CD4-positive, alpha-beta T cell (primary cell): ENCODE measurements at regions not wholly inside any gene's neighbourhood (a gene's known extent, or its start where the extent isn't known, plus 50 kb on each side); places are given as distances from the start of the nearest gene placed in this dataset.

Experiments used
- ATAC-seq: fragments of 200-7000 bp; cut with Tn5 transposase; one replicate; pipeline ENCODE4 v1.10.0; 2022; ENCODE audit warnings: mild to moderate bottlenecking; ENCODE audit not compliant: poor library complexity
- CTCF ChIA-PET: fragments of 350-600 bp; sonication (Branson Sonifier 250); formaldehyde crosslinking; loops from one replicate; lab custom pipeline; 2021; ENCODE audit warnings: antibody characterized with exemption, inconsistent platforms; lab: Charles Lee
- POLR2A ChIA-PET: fragments of 350-600 bp; sonication (Branson Sonifier 250); formaldehyde crosslinking; loops from one replicate; lab custom pipeline; 2021; ENCODE audit warnings: antibody characterized with exemption, inconsistent platforms; lab: Charles Lee
- DNase-seq, 14 experiments: peaks; one replicate each; pipeline ENCODE4 v3.0.0-alpha.2; 2013 to 2020; ENCODE audit warnings: mixed read lengths in 2 of 14
- H3K27ac ChIP-seq, 2 donors: one replicate each; pipeline versions ENCODE4 v1.5.1 to v1.7.0; 2013; ENCODE audit warnings: low read length in 2 of 2, low read depth in 1 of 2, mild to moderate bottlenecking in 1 of 2
- H3K27me3 ChIP-seq, 2 experiments: 1 replicate in 1 of 2; 2 replicates in 1 of 2; pipeline versions ENCODE4 v1.6.1 to v1.7.0; 2013; ENCODE audit warnings: low read length in 2 of 2, control low read depth in 1 of 2, mild to moderate bottlenecking in 1 of 2, moderate library complexity in 1 of 2; ENCODE audit not compliant: insufficient read depth in 2 of 2, control insufficient read depth in 1 of 2
- H3K36me3 ChIP-seq: one replicate; pipeline ENCODE4 v1.6.1; 2013; ENCODE audit warnings: low read length, control low read depth; ENCODE audit not compliant: insufficient read depth
- H3K4me1 ChIP-seq: one replicate; pipeline ENCODE4 v1.6.1; 2013; ENCODE audit warnings: low read length, control low read depth; ENCODE audit not compliant: insufficient read depth
- H3K4me3 ChIP-seq: one replicate; pipeline ENCODE4 v1.5.1; 2013; ENCODE audit warnings: mild to moderate bottlenecking, low read length, moderate library complexity
- H3K9me3 ChIP-seq, 2 experiments: 1 replicate in 1 of 2; 2 replicates in 1 of 2; pipeline versions ENCODE4 v1.6.1 to v1.7.0; 2013; ENCODE audit warnings: low read length in 2 of 2, mild to moderate bottlenecking in 2 of 2, control low read depth in 1 of 2, moderate library complexity in 1 of 2; ENCODE audit not compliant: control insufficient read depth in 1 of 2, insufficient read depth in 1 of 2
- H3K27ac Mint-ChIP-seq: one replicate; pipeline ENCODE4 v1.8.0; 2020; ENCODE audit warnings: mixed read lengths
- H3K27me3 Mint-ChIP-seq: one replicate; pipeline ENCODE4 v1.8.0; 2021; ENCODE audit warnings: mixed read lengths
- H3K36me3 Mint-ChIP-seq: one replicate; pipeline ENCODE4 v1.8.0; 2021; ENCODE audit warnings: low read depth, mixed read lengths
- H3K4me1 Mint-ChIP-seq: one replicate; pipeline ENCODE4 v1.8.0; 2021; ENCODE audit warnings: low read depth, mixed read lengths
- H3K4me3 Mint-ChIP-seq: one replicate; pipeline ENCODE4 v1.8.0; 2020; ENCODE audit warnings: mild to moderate bottlenecking, mixed read lengths
- H3K9me3 Mint-ChIP-seq: one replicate; pipeline ENCODE4 v1.8.0; 2020; ENCODE audit warnings: mixed read lengths
- CTCF ChIP-seq: fragments of 200-600 bp; IDR thresholded peaks from one replicate; pipeline ENCODE4 v1.8.0; 2022; ENCODE audit warnings: antibody characterized with exemption, mild to moderate bottlenecking
- intact Hi-C, 2 experiments: fragments of 100-400 bp; cut with DNase I in 1 of 2; cut with micrococcal nuclease in 1 of 2; formaldehyde crosslinking; loops; one replicate each; pipeline versions ENCODE4 v1.15.1 to v1.9.0; 2023 to 2025; cut with DNase I, micrococcal nuclease

GRCh38 chr16:87045466-87046216, 271.6 kb downstream of the C16orf95 start:
- ChIA-PET CTCF (no interaction called here), POLR2A (no interaction called here)
- no peak overlapping the region for H3K4me3 ChIP-seq
- intact Hi-C loops = no loop called here
- ATAC-seq (no peak), DNase-seq (no peak)
- no peaks in the 10 kb centered on the region for H3K4me1 ChIP-seq
- Mint-ChIP-seq H3K9me3 (no peaks in the 10 kb centered on the region), H3K27ac (no peak overlapping the region), H3K27me3 (peaks cover 5% of the 10 kb centered on the region), H3K36me3 (no peaks in the 10 kb centered on the region), H3K4me1 (no peaks in the 10 kb centered on the region), H3K4me3 (no peak overlapping the region)
- H3K36me3 ChIP-seq = no peaks in the 10 kb centered on the region
- H3K27ac ChIP-seq = no peak overlapping the region
- peaks cover 0 to 2% of the 10 kb centered on the region in 2 experiments for H3K9me3 ChIP-seq
- TF ChIP-seq CTCF = no peak
- no peaks in the 10 kb centered on the region for H3K27me3 ChIP-seq

- ATAC-seq (no peak), DNase-seq (no peak)
- CTCF ChIA-PET = no interaction called here
- Mint-ChIP-seq H3K4me3 (no peak overlapping the region), H3K4me1 (no peaks in the 10 kb centered on the region), H3K27me3 (peaks cover 5% of the 10 kb centered on the region), H3K36me3 (no peaks in the 10 kb centered on the region), H3K9me3 (no peaks in the 10 kb centered on the region), H3K27ac (no peak overlapping the region)
- H3K4me1 ChIP-seq = no peaks in the 10 kb centered on the region
- H3K27ac ChIP-seq = no peak overlapping the region
- POLR2A ChIA-PET = no interaction called here
- TF ChIP-seq CTCF = no peak
- intact Hi-C loops = no loop called here
- no peaks in the 10 kb centered on the region for H3K9me3 ChIP-seq
- no peak overlapping the region for H3K4me3 ChIP-seq
- no peaks in the 10 kb centered on the region for H3K36me3 ChIP-seq
- no peaks in the 10 kb centered on the region for H3K27me3 ChIP-seq
Observed at GRCh38 chr16:87046235-87046634, 271.0 kb downstream of the C16orf95 start.

- Histone ChIP-seq H3K4me3 (no peak overlapping the region), H3K4me1 (no peaks in the 10 kb centered on the region), H3K9me3 (no peaks in the 10 kb centered on the region), H3K36me3 (no peaks in the 10 kb centered on the region), H3K27me3 (no peaks in the 10 kb centered on the region), H3K27ac (no peak overlapping the region)
- peaks cover 9% of the 10 kb centered on the region for H3K27me3 Mint-ChIP-seq
- H3K4me3 Mint-ChIP-seq = no peak overlapping the region
- ChIA-PET POLR2A (no interaction called here), CTCF (no interaction called here)
- H3K9me3 Mint-ChIP-seq = no peaks in the 10 kb centered on the region
- intact Hi-C loops = no loop called here
- no peaks in the 10 kb centered on the region for H3K36me3 Mint-ChIP-seq
- TF ChIP-seq CTCF = no peak
- no peaks in the 10 kb centered on the region for H3K4me1 Mint-ChIP-seq
- ATAC-seq = no peak
- DNase-seq = no peak
- H3K27ac Mint-ChIP-seq = no peak overlapping the region
Observed at GRCh38 chr16:87047221-87048037, 269.8 kb downstream of the C16orf95 start.
